HCT116 (cell line): ENCODE measurements at regions not wholly inside any gene's neighbourhood (a gene's known extent, or its start where the extent isn't known, plus 50 kb on each side); places are given as distances from the start of the nearest gene placed in this dataset.

Experiments
- ATAC-seq: fragments of 200-7000 bp; cut with Tn5 transposase; 2 replicates; pipeline ENCODE4 v1.9.1; 2020; ENCODE audit warnings: mild to moderate bottlenecking, moderate library complexity
- BruUV-seq: library from RNA; stranded (reverse); fragments of 400-500 nt; replicated peaks from 2 replicates; lab custom pipeline; 2021; lab: Mats Ljungman, UMichigan
- CTCF ChIA-PET: fragments of 300-600 bp; sonication (Branson Sonifier 250); formaldehyde crosslinking; loops from one replicate; lab custom pipeline; 2021; ENCODE audit warnings: antibody characterized with exemption; lab: Charles Lee
- POLR2A ChIA-PET: fragments of 300-600, 350-600 bp; sonication (Branson Sonifier 250); formaldehyde crosslinking; loops from one replicate; lab custom pipeline; 2021; ENCODE audit warnings: antibody characterized with exemption; lab: Charles Lee
- RAD21 ChIA-PET, 2 experiments: fragments of 300-600 bp; sonication (Branson Sonifier 250); formaldehyde crosslinking; loops; one replicate each; lab custom pipeline; 2023; ENCODE audit warnings: low total read pairs in 2 of 2; ENCODE audit not compliant: uncharacterized antibody in 2 of 2, unreplicated experiment in 2 of 2, low non-redundant PET in 1 of 2; lab: Charles Lee
- DNase-seq: peaks from one replicate; pipeline ENCODE4 v3.0.0-alpha.2; 2010; ENCODE audit warnings: low read depth, low spot score
- H2AFZ ChIP-seq: fragments of 200-600 bp; shearing (Covaris generic), sonication (generic); 2 replicates; pipeline ENCODE4 v1.6.1; 2017; ENCODE audit warnings: low read depth, mixed run types, mixed read lengths, antibody characterized with exemption, low read length; ENCODE audit not compliant: poor library complexity, severe bottlenecking
- H3K27ac ChIP-seq: 2 replicates; pipeline ENCODE4 v1.5.1; 2012; ENCODE audit warnings: low read depth, low read length
- H3K27me3 ChIP-seq: fragments of 200-600 bp; sonication (generic); 2 replicates; pipeline ENCODE4 v1.6.1; 2016; ENCODE audit warnings: mixed run types, low read length, mixed read lengths; ENCODE audit not compliant: insufficient read depth
- H3K36me3 ChIP-seq, 2 experiments: fragments of 200-500 bp in 1 of 2; fragments of 200-600 bp in 1 of 2; sonication (Bioruptor generic) in 1 of 2; sonication (generic) in 1 of 2; 2 replicates each; pipeline versions ENCODE4 v1.5.1 to v1.6.1; 2014 to 2016; ENCODE audit warnings: low read length in 2 of 2, inconsistent platforms in 1 of 2, mixed read lengths in 1 of 2, mixed run types in 1 of 2; ENCODE audit not compliant: insufficient read depth in 2 of 2, control insufficient read depth in 1 of 2
- H3K4me1 ChIP-seq, 2 experiments: fragments of 200-600 bp in 1 of 2; sonication (generic) in 1 of 2; 2 replicates each; pipeline versions ENCODE4 v1.5.1 to v1.6.1; 2012 to 2017; ENCODE audit warnings: low read length in 2 of 2, inconsistent platforms in 1 of 2, mild to moderate bottlenecking in 1 of 2, mixed read lengths in 1 of 2, mixed run types in 1 of 2, moderate library complexity in 1 of 2; ENCODE audit not compliant: insufficient read depth in 2 of 2, control insufficient read depth in 1 of 2
- H3K4me2 ChIP-seq: fragments of 200-600 bp; sonication (generic); 2 replicates; pipeline ENCODE4 v1.6.1; 2017; ENCODE audit warnings: mixed run types, low read length, mixed read lengths
- H3K4me3 ChIP-seq, 2 experiments: fragments of 200-600 bp in 1 of 2; sonication (generic) in 1 of 2; replicated peaks in 1 of 2; 2 replicates each; pipeline ENCODE4 v1.5.1; 2011 to 2016; ENCODE audit warnings: low read length in 2 of 2, control low read depth in 1 of 2, low read depth in 1 of 2, mild to moderate bottlenecking in 1 of 2, mixed read lengths in 1 of 2, mixed run types in 1 of 2
- H3K79me2 ChIP-seq: fragments of 200-600 bp; sonication (generic); 2 replicates; pipeline ENCODE4 v1.6.1; 2017; ENCODE audit warnings: mild to moderate bottlenecking, mixed run types, low read length, moderate library complexity, mixed read lengths; ENCODE audit not compliant: insufficient read depth
- H3K9ac ChIP-seq: fragments of 200-600 bp; sonication (generic); 2 replicates; pipeline ENCODE4 v1.6.1; 2016; ENCODE audit warnings: low read length, mixed read lengths
- H3K9me2 ChIP-seq: fragments of 200-600 bp; sonication (generic), shearing (Covaris generic); 2 replicates; pipeline ENCODE4 v1.6.1; 2017; ENCODE audit warnings: mixed run types, mild to moderate bottlenecking, moderate library complexity; ENCODE audit not compliant: insufficient read depth
- H3K9me3 ChIP-seq, 2 experiments: fragments of 200-500 bp in 1 of 2; fragments of 200-600 bp in 1 of 2; sonication (Bioruptor generic) in 1 of 2; sonication (generic) in 1 of 2; 2 replicates each; pipeline ENCODE4 v1.6.1; 2014 to 2017; ENCODE audit warnings: low read length in 2 of 2, mixed read lengths in 2 of 2, inconsistent platforms in 1 of 2, low read depth in 1 of 2, mild to moderate bottlenecking in 1 of 2, mixed run types in 1 of 2, moderate library complexity in 1 of 2; ENCODE audit not compliant: control insufficient read depth in 1 of 2, insufficient read depth in 1 of 2
- H4K20me1 ChIP-seq: fragments of 200-600 bp; sonication (generic), shearing (Covaris generic); 2 replicates; pipeline ENCODE4 v1.6.1; 2017; ENCODE audit warnings: mixed run types, mild to moderate bottlenecking, moderate library complexity; ENCODE audit not compliant: insufficient read depth
- CEBPB ChIP-seq: IDR thresholded peaks from 2 replicates; pipeline ENCODE4 v1.6.1; 2012; ENCODE audit warnings: low read depth
- CTCF ChIP-seq, 3 experiments: fragments of 200-600 bp in 1 of 3; sonication (generic) in 1 of 3; IDR thresholded peaks in 2 of 3; conservative IDR thresholded peaks in 1 of 3; 2 replicates each; pipeline ENCODE4 v1.5.1; 2012 to 2017; ENCODE audit warnings: low read depth in 2 of 3, low read length in 2 of 3, antibody characterized with exemption in 1 of 3, borderline replicate concordance in 1 of 3, control low read depth in 1 of 3, mild to moderate bottlenecking in 1 of 3, mixed read lengths in 1 of 3, mixed run types in 1 of 3, moderate library complexity in 1 of 3; ENCODE audit not compliant: insufficient read depth in 1 of 3
- EGR1 ChIP-seq: IDR thresholded peaks from 2 replicates; pipeline ENCODE4 v1.6.1; 2012; ENCODE audit warnings: low read depth
- ELF1 ChIP-seq: IDR thresholded peaks from 2 replicates; pipeline ENCODE4 v1.6.1; 2012; ENCODE audit warnings: low read depth, borderline replicate concordance
- EZH2 ChIP-seq: fragments of 200-600 bp; sonication (generic); IDR thresholded peaks from 2 replicates; pipeline ENCODE4 v1.6.1; 2017; ENCODE audit warnings: antibody characterized with exemption, mixed run types
- EZH2phosphoT487 ChIP-seq: fragments of 200-600 bp; IDR thresholded peaks from 2 replicates; pipeline ENCODE4 v1.6.1; 2018; ENCODE audit warnings: antibody characterized with exemption, borderline replicate concordance
- POLR2A ChIP-seq: IDR thresholded peaks from 2 replicates; pipeline ENCODE4 v1.7.0; 2011; ENCODE audit warnings: borderline replicate concordance; ENCODE audit not compliant: insufficient read depth, insufficient read length; ENCODE audit errors: extremely low read depth
- SIN3A ChIP-seq: IDR thresholded peaks from 2 replicates; pipeline ENCODE4 v1.6.1; 2012; ENCODE audit warnings: low read depth
- SP1 ChIP-seq: IDR thresholded peaks from 2 replicates; pipeline ENCODE4 v1.6.1; 2012; ENCODE audit warnings: low read depth
- YY1 ChIP-seq: IDR thresholded peaks from 2 replicates; pipeline ENCODE4 v1.6.1; 2011; ENCODE audit warnings: low read length, low read depth, moderate library complexity, mild to moderate bottlenecking; ENCODE audit not compliant: insufficient replicate concordance; ENCODE audit errors: extremely low read depth
- ZFX ChIP-seq: fragments of 450-650 bp; IDR thresholded peaks from 2 replicates; pipeline ENCODE4 v1.6.1; 2017
- ZNF274 ChIP-seq: fragments of 200-500 bp; sonication (Bioruptor generic); IDR thresholded peaks from 2 replicates; pipeline ENCODE4 v1.6.1; 2014; ENCODE audit warnings: mild to moderate bottlenecking, low read depth, low read length, inconsistent platforms
- intact Hi-C: fragments of 100-400 bp; cut with micrococcal nuclease; formaldehyde crosslinking; loops from 2 replicates; pipeline ENCODE4 v1.10.0; 2022

DNA sequence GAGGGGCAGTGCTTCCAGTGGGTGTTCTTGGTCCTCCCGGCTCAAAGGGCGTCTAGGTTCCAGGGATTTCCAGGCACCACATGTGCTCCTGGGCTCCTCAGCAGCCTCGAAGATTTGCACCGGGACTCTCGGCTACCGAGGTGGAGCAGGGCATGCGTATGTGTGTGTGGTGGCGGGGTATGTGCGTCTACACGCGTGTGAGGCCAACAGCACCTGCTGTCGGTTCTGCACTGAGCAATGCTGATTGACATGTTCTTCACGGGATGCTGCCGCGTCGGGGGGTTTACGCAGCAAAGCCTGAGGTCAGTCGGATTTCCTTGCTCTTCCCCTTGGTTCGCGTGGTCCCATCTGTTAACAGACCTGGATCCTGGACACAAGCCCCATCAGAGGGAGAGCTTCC is 119.8 kb downstream of the NDUFA10 start (continued):
- no peak for TF ChIP-seq CEBPB
- TF ChIP-seq, all 23 proteins: peak for 0

GRCh38 chr2:239904496-239904895 is 120.6 kb downstream of the NDUFA10 start:
- Histone ChIP-seq H3K4me1 (no peaks in the 10 kb centered on the region), H3K79me2 (no peaks in the 10 kb centered on the region), H3K9me2 (no peaks in the 10 kb centered on the region), H3K27me3 (no peaks in the 10 kb centered on the region), H4K20me1 (no peaks in the 10 kb centered on the region), H3K9me3 (no peaks in the 10 kb centered on the region), H2AFZ (no peak overlapping the region), H3K4me2 (no peak overlapping the region), H3K27ac (no peak overlapping the region), H3K36me3 (no peaks in the 10 kb centered on the region), H3K9ac (no peak overlapping the region), H3K4me3 (no peak overlapping the region)
- DNase-seq (no peak), ATAC-seq (no peak)
- ChIA-PET CTCF (no interaction called here), POLR2A (no interaction called here), RAD21 (no interaction called here)
- intact Hi-C loops = no loop called here
- no TSS peak for BruUV-seq
- TF ChIP-seq ELF1 (no peak), SIN3A (no peak), EZH2phosphoT487 (no peak), ZFX (no peak), CEBPB (no peak), EGR1 (no peak), ZNF274 (no peak), EZH2 (no peak)

DNA sequence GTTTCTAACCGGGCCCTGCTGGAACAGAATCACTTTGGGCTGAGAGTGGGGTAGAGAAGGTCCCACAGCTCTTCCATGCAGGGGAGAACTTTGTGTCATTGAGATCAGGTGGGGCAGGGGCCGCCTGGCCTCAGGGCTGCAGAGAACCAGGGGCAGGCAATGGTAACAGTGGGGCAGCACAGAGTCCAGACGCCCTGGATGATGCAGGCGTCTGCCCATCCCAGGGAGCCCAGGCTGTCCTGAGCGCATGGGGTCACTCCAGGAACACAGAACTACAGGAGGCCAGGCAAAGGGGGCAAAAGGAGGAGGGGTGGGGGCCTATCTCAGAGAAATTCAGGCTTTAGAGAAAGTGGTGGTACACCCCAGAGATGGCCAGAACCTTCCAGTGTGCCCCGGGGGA is 121.3 kb downstream of the NDUFA10 start:
- H3K4me1 ChIP-seq = no peaks in the 10 kb centered on the region
- H3K27me3 ChIP-seq = no peaks in the 10 kb centered on the region
- intact Hi-C loops = no loop called here
- no peak overlapping the region for H3K27ac ChIP-seq
- no TSS peak for BruUV-seq
- no peak overlapping the region for H2AFZ ChIP-seq
- ChIA-PET POLR2A (no interaction called here), CTCF (no interaction called here), RAD21 (no interaction called here)
- no peak for ATAC-seq
- no peaks in the 10 kb centered on the region for H3K79me2 ChIP-seq
- H3K4me3 ChIP-seq = no peak overlapping the region
- DNase-seq = no peak
- TF ChIP-seq YY1 (no peak), CTCF (IDR thresholded peaks at IDR 0.05 in 2 of 3, conservative IDR thresholded peaks at IDR 0.05 in 1 of 3; ENCODE audit: borderline replicate concordance in 1 of 3, insufficient read depth in 1 of 3, low read depth in 2 of 3, low read length in 2 of 3) (no peak), SP1 (no peak), POLR2A (no peak)
- H4K20me1 ChIP-seq = no peaks in the 10 kb centered on the region
- no peak overlapping the region for H3K9ac ChIP-seq
- no peaks in the 10 kb centered on the region for H3K9me3 ChIP-seq
- no peak overlapping the region for H3K4me2 ChIP-seq
- H3K36me3 ChIP-seq = no peaks in the 10 kb centered on the region
- H3K9me2 ChIP-seq = no peaks in the 10 kb centered on the region
